ENCODE measurements at regions not wholly inside any gene's neighbourhood (a gene's known extent, or its start where the extent isn't known, plus 50 kb on each side); places are given as distances from the start of the nearest gene placed in this dataset.
"Not testable (repeated sequence)": the region's sequence is repeated elsewhere in the genome, so short reads cannot be mapped to it uniquely, and the experiment has no call there.

GRCh38 chr2:83221258-83221657 is 1237.8 kb downstream of the SUCLG1 start:
- no peak for DNase-seq

DNA sequence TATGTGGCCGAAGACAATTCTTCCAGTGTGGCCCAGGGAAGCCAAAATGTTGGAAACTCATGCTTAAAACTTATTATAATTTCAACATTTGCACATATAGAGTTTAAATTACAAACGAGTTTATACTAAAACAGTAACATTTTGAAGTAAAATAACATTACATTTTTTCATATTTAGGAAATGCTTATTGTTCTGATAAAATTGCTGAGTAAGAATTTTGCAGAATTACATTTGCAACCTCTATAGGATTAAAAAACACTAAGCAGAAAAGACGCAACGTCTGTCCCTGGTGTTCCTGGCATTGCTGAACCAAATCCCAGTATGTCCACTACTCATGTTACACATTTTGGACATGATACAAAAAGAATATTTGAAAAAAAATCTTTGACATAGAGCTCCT is 1241.2 kb downstream of the SUCLG1 start:
- no peak for DNase-seq

DNA sequence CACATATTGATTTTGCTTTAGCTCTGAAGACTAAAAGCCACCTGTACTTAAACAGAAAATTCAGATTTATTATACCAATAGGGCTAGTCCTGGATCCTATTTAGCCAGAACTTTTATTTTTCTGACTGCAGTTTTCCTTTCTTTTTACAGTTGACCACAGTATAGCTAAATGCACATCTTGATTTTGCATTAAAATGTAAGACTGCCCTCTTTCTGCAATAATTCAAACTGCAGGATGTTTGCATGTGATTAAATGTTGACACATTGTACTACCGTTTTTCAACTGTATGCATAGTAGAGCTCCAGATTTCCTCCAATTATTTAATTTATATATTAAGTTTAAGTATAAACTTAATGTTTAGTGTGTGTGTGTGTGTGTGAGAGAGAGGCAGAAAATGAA is 1262.9 kb downstream of the SUCLG1 start:
- DNase-seq, result peak in 1 of 2 donors; percentile 0

GRCh38 chr2:83191316-83191715 is 1267.8 kb downstream of the SUCLG1 start:
- DNase-seq, result no peak

DNA sequence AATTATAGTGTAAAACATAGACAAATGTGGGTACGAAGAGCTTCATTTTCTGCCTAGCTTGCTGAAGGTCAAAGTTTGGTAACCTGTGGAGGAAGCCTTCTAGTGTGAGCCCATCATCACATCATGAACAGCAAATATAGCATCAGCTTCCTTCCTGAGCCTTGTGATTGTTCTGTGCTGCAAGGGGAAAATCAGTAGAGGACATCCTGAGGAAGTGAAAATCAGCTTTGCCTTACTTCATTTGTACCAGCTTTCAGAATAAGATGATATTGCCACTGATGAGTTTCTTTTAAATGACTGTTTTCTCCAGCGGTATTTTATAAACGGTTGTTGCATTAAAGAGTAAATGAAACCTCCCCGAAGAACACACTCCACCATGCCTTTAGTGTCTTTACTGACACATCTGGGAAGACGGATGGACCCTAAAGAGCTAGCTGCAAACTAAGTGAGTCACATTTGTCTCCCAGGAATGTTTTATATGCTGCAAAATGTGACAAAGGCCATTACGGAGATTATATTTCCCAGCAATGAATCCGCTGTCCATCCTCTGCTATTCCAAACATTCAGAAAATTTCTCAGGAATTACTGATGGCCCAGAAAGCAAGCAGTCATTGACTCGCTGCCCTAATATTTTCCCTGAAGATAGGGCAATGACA is 1272.8 kb downstream of the SUCLG1 start:
- no peak for DNase-seq

DNA sequence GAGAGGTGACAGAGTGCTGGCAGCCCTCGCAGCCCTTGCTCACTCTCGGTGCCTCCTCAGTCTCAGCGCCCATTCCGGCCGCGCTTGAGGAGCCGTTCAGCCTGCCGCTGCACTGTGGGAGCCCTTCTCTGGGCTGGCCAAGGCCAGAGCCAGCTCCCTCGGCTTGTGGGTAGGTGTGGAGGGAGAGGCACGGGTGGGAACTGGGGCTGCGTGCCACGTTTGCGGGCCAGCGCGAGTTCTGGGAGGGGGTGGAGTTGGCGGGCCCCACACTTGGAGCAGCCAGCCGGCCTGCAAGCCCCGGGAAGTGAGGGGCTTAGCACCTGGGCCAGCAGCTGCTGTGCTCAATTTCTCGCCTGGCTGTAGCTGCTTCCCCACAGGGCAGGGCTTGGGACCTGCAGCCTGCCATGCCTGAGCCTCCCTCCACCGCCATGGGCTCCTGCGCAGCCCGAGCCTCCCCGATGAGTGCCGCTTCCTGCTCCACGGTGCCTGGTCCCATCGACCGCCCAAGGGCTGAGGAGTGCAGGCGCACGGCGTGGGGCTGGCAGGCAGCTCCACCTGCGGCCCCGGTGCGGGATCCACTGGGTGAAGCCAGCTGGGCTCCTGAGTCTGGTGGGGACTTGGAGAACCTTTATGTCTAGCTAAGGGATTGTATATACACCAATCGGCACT is 1278.1 kb downstream of the SUCLG1 start:
- DNase-seq, result not testable (repeated sequence)

DNA sequence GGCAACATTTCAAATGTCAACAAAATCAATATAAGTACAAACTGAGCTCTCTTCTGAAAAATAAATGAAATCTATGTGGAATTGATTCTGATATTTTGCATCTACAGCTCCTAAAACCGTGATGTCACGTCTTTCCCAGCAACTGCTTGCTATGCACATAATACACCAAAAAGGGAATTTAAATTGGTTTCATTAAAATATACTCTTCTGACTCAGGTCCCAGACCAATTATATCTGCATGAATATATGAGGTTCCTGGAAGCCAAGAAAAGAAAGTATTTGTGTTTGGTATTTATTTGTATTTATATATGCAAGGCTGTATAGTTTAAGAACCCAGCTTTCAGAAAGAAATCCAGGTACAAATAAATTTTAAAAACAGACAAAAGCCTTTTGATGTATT is 1282.5 kb downstream of the SUCLG1 start:
- DNase-seq, result no peak

DNA sequence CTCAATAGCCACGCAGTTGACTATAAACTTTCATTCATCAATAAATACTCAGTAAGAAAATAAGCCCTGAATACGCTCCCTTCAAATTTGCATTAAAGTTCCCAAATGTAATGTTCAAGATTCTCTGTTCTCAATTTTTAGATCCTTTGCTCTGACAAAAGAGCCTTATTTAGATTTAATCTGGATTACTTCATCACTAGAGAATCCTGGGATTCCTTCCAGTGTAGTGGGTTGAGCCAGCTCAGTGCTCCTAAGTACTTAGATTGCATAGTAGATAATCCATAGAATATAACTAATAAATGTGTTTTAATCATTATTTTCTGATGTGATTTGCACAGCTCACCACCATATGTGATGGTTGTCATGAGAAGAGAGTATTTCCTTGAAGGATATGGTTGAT is 1286.2 kb downstream of the SUCLG1 start:
- no peak for DNase-seq

DNA sequence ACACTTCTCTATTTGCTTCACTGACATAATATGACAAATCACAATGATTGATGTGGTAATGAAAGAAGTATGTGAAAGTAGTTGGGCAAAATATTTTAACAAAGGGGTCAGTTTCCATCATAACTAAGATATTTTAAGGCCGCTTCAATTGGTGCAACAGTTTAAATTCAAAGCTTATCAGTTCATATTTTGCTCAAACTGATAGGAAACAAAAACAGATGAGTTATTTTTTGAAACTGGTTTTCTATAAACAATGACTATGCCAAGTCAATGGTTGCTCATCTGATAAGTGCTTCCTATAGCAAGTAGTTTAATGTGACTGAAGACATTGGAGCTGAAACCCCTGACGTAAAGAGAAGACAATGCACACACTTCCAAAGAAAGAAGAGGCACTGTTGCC is 1290.7 kb downstream of the SUCLG1 start:
- DNase-seq, result no peak

- no peak for DNase-seq
Observed at GRCh38 chr2:83162421-83162820, 1296.7 kb downstream of the SUCLG1 start.

- no peak for DNase-seq
Observed at GRCh38 chr2:83160571-83160970, 1298.5 kb downstream of the SUCLG1 start.

- DNase-seq, result no peak
Observed at GRCh38 chr2:83155826-83156225, 1303.3 kb downstream of the SUCLG1 start.

DNA sequence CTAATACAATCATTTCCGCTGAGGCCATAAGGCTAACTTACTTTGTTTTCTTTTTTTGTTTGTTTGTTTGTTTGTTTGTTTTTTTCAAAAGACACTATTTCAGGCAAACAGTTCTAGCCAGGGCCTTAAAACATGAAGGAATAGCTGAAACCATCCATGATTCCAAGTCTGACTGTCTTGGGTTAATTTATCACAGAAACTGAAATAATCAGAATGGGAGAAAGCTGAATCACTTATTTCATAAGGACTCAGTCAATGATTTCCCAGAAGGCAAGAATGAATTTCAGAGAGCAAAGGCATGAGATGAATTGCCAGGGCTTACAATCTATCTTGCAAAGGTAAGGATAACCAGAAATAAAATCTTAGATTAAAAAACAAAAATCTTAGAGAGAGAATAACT is 1315.1 kb downstream of the SUCLG1 start:
- no peak for DNase-seq

DNA sequence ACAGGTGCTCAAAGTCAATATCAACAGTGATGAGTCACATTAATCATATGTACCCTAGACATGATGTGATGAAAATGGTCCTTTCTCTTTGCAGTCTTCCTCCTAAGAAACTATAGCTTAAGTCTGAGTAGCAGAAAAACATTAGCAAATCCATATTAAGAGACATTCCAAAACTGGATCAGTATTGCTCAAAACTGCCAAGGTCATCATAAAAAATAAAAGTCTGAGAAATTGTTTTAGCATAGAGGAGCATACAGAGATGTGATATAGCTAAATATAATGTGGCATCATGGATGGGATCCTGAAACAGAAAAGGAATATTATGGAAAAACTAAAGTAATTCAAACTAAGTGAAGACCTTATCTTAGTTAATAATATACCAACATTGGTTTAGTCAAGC is 1316.1 kb downstream of the SUCLG1 start:
- no peak for DNase-seq

DNA sequence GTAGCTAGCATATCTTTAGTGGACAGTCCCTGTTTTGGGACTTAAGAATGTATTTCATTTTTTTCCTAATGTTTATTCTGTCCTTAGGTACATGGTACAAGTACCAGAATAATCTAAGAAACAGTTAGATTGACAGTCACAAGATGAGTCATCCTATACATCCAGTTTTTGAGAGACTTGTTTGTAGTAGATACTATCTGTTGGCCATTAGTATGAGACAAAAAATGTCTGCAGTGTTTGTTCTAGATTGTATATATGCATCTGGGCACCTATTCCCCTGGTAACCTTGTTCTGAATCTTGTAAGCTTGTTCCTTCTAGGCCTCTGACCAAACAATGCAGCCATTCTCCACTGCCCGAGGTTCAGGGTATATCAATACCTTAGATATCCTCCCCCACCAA is 1343.5 kb downstream of the SUCLG1 start:
- no peak for DNase-seq

GRCh38 chr2:83115155-83115554 is 1343.9 kb downstream of the SUCLG1 start:
- no peak for DNase-seq

GRCh38 chr2:83113953-83114352 is 1345.1 kb downstream of the SUCLG1 start:
- DNase-seq, result no peak

GRCh38 chr2:83112858-83113257 is 1346.2 kb downstream of the SUCLG1 start:
- DNase-seq, result no peak

DNA sequence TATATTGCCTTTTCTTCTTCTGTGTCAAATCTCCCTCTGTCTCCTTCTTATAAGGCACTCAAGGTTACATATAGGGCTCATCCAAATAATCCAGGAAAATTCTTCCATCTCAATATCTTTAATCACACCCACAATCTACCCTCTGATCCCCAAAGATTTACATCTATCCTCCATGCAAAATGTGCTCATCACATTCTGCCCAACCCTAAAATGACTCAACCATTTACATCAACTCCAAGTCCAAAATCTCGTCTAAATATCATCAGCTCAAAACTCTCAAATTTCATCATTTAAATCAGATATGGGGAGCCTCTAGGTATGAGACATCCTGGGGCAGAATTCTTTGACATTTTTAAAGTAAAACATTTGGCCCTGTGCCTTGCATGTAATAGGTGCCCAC is 1349.8 kb downstream of the SUCLG1 start:
- DNase-seq, result no peak

DNA sequence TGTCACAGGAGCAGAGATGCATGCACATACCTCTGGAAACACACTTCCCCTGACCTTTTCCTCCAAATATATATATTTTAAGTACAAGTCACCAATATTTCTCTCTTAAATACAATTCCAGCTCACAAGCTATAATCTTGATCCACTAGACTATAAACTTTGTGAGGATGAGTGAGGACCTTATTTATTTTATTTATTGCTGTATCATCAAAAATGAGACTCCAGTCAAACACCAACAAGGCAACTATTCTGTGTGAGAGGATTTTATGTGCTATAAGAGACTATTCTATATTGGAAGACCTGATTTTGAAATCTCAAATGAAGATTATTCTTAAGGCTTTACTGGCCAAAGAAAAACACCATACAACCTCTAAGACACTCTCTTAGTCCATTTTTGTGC is 1352.2 kb downstream of the SUCLG1 start:
- DNase-seq, result no peak

GRCh38 chr2:83104202-83104601 is 1354.9 kb downstream of the SUCLG1 start:
- no peak for DNase-seq

DNA sequence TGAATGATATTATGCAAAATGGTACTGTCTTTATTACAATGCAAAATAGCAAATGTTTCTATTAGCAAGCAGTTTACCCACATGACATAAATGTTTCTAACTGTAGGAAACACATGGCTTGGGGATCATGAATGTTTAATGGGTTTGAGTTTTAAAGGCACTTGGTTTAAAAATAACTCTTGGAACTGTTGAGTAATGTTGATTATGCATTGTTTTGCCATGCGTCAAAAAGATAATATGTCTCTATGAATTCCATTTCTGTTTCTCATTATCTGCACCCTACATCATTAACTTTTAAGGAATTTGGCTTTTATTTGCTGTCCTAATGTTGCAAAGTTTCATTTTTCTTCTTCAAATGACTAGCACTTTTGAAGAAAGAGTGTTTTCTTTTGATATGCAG is 1355.5 kb downstream of the SUCLG1 start:
- DNase-seq, result no peak

DNA sequence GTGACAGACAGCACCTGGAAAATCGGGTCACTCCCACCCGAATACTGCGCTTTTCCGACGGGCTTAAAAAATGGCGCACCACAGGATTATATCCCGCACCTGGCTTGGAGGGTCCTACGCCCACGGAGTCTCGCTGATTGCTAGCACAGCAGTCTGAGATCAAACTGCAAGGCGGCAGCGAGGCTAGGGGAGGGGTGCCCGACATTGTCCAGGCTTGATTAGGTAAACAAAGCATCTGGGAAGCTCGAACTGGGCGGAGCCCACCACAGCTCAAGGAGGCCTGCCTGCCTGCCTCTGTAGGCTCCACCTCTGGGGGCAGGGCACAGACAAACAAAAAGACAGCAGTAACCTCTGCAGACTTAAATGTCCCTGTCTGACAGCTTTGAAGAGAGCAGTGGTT is 1370.0 kb downstream of the SUCLG1 start:
- not testable (repeated sequence) for DNase-seq

DNA sequence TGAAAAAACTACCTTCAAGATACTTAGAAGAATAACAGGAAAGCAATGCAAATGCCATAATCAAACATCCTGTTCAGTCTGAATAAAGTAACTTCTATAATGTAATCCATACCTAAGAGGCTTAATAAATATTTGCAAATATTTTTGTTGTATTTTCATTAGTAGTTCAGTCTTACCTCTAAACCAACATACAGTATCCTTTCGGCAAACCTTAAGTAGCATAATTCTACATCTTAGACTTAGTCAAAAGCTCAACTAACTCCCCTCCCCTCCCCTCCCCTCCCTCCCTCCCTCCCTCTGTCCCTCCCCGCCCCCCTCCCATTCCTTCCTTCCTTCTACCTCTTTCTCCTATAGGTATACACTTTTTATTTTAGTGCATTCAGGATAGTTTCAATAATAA is 1373.2 kb downstream of the SUCLG1 start:
- no peak for DNase-seq
